HG03064 (cell line): ENCODE measurements at regions not wholly inside any gene's neighbourhood (a gene's known extent, or its start where the extent isn't known, plus 50 kb on each side); places are given as distances from the start of the nearest gene placed in this dataset.

Experiments
- ATAC-seq: cut with Tn5 transposase; IDR thresholded peaks from one replicate; pipeline ENCODE4 v1.9.1; 2021; ENCODE audit warnings: low read depth; ENCODE audit not compliant: unreplicated experiment

- no peak for ATAC-seq
Observed at GRCh38 chr3:193998628-193999195, 137.2 kb upstream of the HES1 start.

- no peak for ATAC-seq
Observed at GRCh38 chr3:194000100-194000499, 135.8 kb upstream of the HES1 start.

- ATAC-seq: no peak
Observed at GRCh38 chr3:194000712-194001111, 135.2 kb upstream of the HES1 start.

- no peak for ATAC-seq
Observed at GRCh38 chr3:194001728-194002459, 134.1 kb upstream of the HES1 start.

- ATAC-seq: peak; percentile 68
Observed at GRCh38 chr3:194003114-194004057, 132.6 kb upstream of the HES1 start.

GRCh38 chr3:194005930-194006501 lies 129.9 kb upstream of the HES1 start:
- ATAC-seq: no peak

- ATAC-seq: no peak
Observed at GRCh38 chr3:194007592-194008337, 128.2 kb upstream of the HES1 start.

- no peak for ATAC-seq
Observed at GRCh38 chr3:194009019-194009418, 126.9 kb upstream of the HES1 start.

- ATAC-seq: no peak
Observed at GRCh38 chr3:194009892-194010533, 125.9 kb upstream of the HES1 start.

GRCh38 chr3:194011807-194012206 lies 124.1 kb upstream of the HES1 start:
- no peak for ATAC-seq

- ATAC-seq: no peak
Observed at GRCh38 chr3:194013928-194014327, 122.0 kb upstream of the HES1 start.

- ATAC-seq: no peak
Observed at GRCh38 chr3:194014756-194015155, 121.2 kb upstream of the HES1 start.

GRCh38 chr3:194019398-194020165 lies 116.4 kb upstream of the HES1 start:
- ATAC-seq: no peak

- ATAC-seq: no peak
Observed at GRCh38 chr3:194022052-194022451, 113.9 kb upstream of the HES1 start.

GRCh38 chr3:194022816-194023215 lies 113.1 kb upstream of the HES1 start:
- no peak for ATAC-seq

- no peak for ATAC-seq
Observed at GRCh38 chr3:194023501-194024280, 112.3 kb upstream of the HES1 start.

- ATAC-seq: no peak
Observed at GRCh38 chr3:194025119-194025518, 110.8 kb upstream of the HES1 start.

GRCh38 chr3:194025951-194026350 lies 110.0 kb upstream of the HES1 start:
- no peak for ATAC-seq
